Kasumi-1 (cell line): ENCODE measurements at regions not wholly inside any gene's neighbourhood (a gene's known extent, or its start where the extent isn't known, plus 50 kb on each side); places are given as distances from the start of the nearest gene placed in this dataset.
"Not testable (repeated sequence)": the region's sequence is repeated elsewhere in the genome, so short reads cannot be mapped to it uniquely, and the experiment has no call there.

ENCODE experiments used
- DNase-seq, 2 experiments: peaks; one replicate each; lab custom pipeline; 2025; lab: John Stamatoyannopoulos, UW

GRCh38 chr13:97875911-97876310 is 77.6 kb upstream of the IPO5 start:
- no peak for DNase-seq

GRCh38 chr13:97878431-97879375 is 74.8 kb upstream of the IPO5 start:
- DNase-seq: no peak

GRCh38 chr13:97879646-97880310 is 73.7 kb upstream of the IPO5 start:
- no peak for DNase-seq

GRCh38 chr13:97880311-97880675 is 73.2 kb upstream of the IPO5 start:
- no peak for DNase-seq

GRCh38 chr13:97881556-97881955 is 71.9 kb upstream of the IPO5 start:
- no peak for DNase-seq

GRCh38 chr13:97883396-97883795 is 70.1 kb upstream of the IPO5 start:
- DNase-seq: no peak

- DNase-seq: no peak
Observed at GRCh38 chr13:97884707-97885468, 68.6 kb upstream of the IPO5 start.

- no peak for DNase-seq
Observed at GRCh38 chr13:97885641-97886040, 67.8 kb upstream of the IPO5 start.

GRCh38 chr13:97889803-97890202 is 63.7 kb upstream of the IPO5 start:
- no peak for DNase-seq

- no peak for DNase-seq
Observed at GRCh38 chr13:97890573-97890972, 62.9 kb upstream of the IPO5 start.

- not testable (repeated sequence) for DNase-seq
Observed at GRCh38 chr13:97891964-97892363, 61.5 kb upstream of the IPO5 start.

- no peak for DNase-seq
Observed at GRCh38 chr13:97892717-97893116, 60.8 kb upstream of the IPO5 start.

- DNase-seq: no peak
Observed at GRCh38 chr13:97895383-97895782, 58.1 kb upstream of the IPO5 start.

- no peak for DNase-seq
Observed at GRCh38 chr13:97896446-97896845, 57.0 kb upstream of the IPO5 start.

GRCh38 chr13:97901716-97902115 is 51.8 kb upstream of the IPO5 start:
- no peak for DNase-seq
